ENCODE measurements at regions not wholly inside any gene's neighbourhood (a gene's known extent, or its start where the extent isn't known, plus 50 kb on each side); places are given as distances from the start of the nearest gene placed in this dataset.

- Histone ChIP-seq H3K9me3 (ENCODE audit: control insufficient read depth in 2 of 2, low read length in 2 of 2) (no peaks in the 10 kb centered on the region), H3K36me3 (ENCODE audit: control insufficient read depth in 2 of 2, insufficient read depth in 2 of 2, low read length in 2 of 2) (no peaks in the 10 kb centered on the region), H3K4me3 (ENCODE audit: low read length in 2 of 2) (no peak overlapping the region), H3K27me3 (ENCODE audit: control insufficient read depth in 2 of 2, insufficient read depth in 2 of 2, low read length in 2 of 2) (no peaks in the 10 kb centered on the region), H3K27ac (ENCODE audit: low read depth in 2 of 2, low read length in 2 of 2) (no peak overlapping the region), H3K9ac (ENCODE audit: low read depth in 1 of 2, low read length in 2 of 2) (no peak overlapping the region), H3K4me1 (ENCODE audit: control insufficient read depth in 2 of 2, insufficient read depth in 2 of 2, low read length in 2 of 2) (no peaks in the 10 kb centered on the region)
Observed at GRCh38 chr10:20995123-20995987, 98.2 kb upstream of the NEBL start.

- Histone ChIP-seq H3K9me3 (ENCODE audit: control insufficient read depth in 2 of 2, low read length in 2 of 2) (no peaks in the 10 kb centered on the region), H3K27ac (ENCODE audit: low read depth in 2 of 2, low read length in 2 of 2) (no peak overlapping the region), H3K4me1 (ENCODE audit: control insufficient read depth in 2 of 2, insufficient read depth in 2 of 2, low read length in 2 of 2) (no peaks in the 10 kb centered on the region), H3K36me3 (ENCODE audit: control insufficient read depth in 2 of 2, insufficient read depth in 2 of 2, low read length in 2 of 2) (no peaks in the 10 kb centered on the region), H3K4me3 (ENCODE audit: low read length in 2 of 2) (no peak overlapping the region), H3K9ac (ENCODE audit: low read depth in 1 of 2, low read length in 2 of 2) (no peak overlapping the region), H3K27me3 (ENCODE audit: control insufficient read depth in 2 of 2, insufficient read depth in 2 of 2, low read length in 2 of 2) (no peaks in the 10 kb centered on the region)
Observed at GRCh38 chr10:20993830-20994527, 96.9 kb upstream of the NEBL start.

- Histone ChIP-seq H3K27ac (ENCODE audit: low read depth in 2 of 2, low read length in 2 of 2) (no peak overlapping the region), H3K9ac (ENCODE audit: low read depth in 1 of 2, low read length in 2 of 2) (no peak overlapping the region), H3K36me3 (ENCODE audit: control insufficient read depth in 2 of 2, insufficient read depth in 2 of 2, low read length in 2 of 2) (no peaks in the 10 kb centered on the region), H3K4me1 (ENCODE audit: control insufficient read depth in 2 of 2, insufficient read depth in 2 of 2, low read length in 2 of 2) (no peaks in the 10 kb centered on the region), H3K4me3 (ENCODE audit: low read length in 2 of 2) (no peak overlapping the region), H3K9me3 (ENCODE audit: control insufficient read depth in 2 of 2, low read length in 2 of 2) (no peaks in the 10 kb centered on the region), H3K27me3 (ENCODE audit: control insufficient read depth in 2 of 2, insufficient read depth in 2 of 2, low read length in 2 of 2) (no peaks in the 10 kb centered on the region)
Observed at GRCh38 chr10:20993389-20993788, 96.3 kb upstream of the NEBL start.

GRCh38 chr10:20991526-20991925 lies 94.4 kb upstream of the NEBL start:
- H3K4me1 ChIP-seq (ENCODE audit: control insufficient read depth in 2 of 2, insufficient read depth in 2 of 2, low read length in 2 of 2), result no peaks in the 10 kb centered on the region
- no peaks in the 10 kb centered on the region for H3K9me3 ChIP-seq (ENCODE audit: control insufficient read depth in 2 of 2, low read length in 2 of 2)
- H3K27me3 ChIP-seq (ENCODE audit: control insufficient read depth in 2 of 2, insufficient read depth in 2 of 2, low read length in 2 of 2), result no peaks in the 10 kb centered on the region
- no peaks in the 10 kb centered on the region for H3K36me3 ChIP-seq (ENCODE audit: control insufficient read depth in 2 of 2, insufficient read depth in 2 of 2, low read length in 2 of 2)
- H3K9ac ChIP-seq (ENCODE audit: low read depth in 1 of 2, low read length in 2 of 2), result no peak overlapping the region
- H3K4me3 ChIP-seq (ENCODE audit: low read length in 2 of 2), result no peak overlapping the region
- H3K27ac ChIP-seq (ENCODE audit: low read depth in 2 of 2, low read length in 2 of 2), result no peak overlapping the region

GRCh38 chr10:20990604-20991003 lies 93.5 kb upstream of the NEBL start:
- no peak overlapping the region for H3K9ac ChIP-seq (ENCODE audit: low read depth in 1 of 2, low read length in 2 of 2)
- H3K27me3 ChIP-seq (ENCODE audit: control insufficient read depth in 2 of 2, insufficient read depth in 2 of 2, low read length in 2 of 2), result no peaks in the 10 kb centered on the region
- H3K4me1 ChIP-seq (ENCODE audit: control insufficient read depth in 2 of 2, insufficient read depth in 2 of 2, low read length in 2 of 2), result no peaks in the 10 kb centered on the region
- no peaks in the 10 kb centered on the region for H3K9me3 ChIP-seq (ENCODE audit: control insufficient read depth in 2 of 2, low read length in 2 of 2)
- no peak overlapping the region for H3K4me3 ChIP-seq (ENCODE audit: low read length in 2 of 2)
- H3K36me3 ChIP-seq (ENCODE audit: control insufficient read depth in 2 of 2, insufficient read depth in 2 of 2, low read length in 2 of 2), result no peaks in the 10 kb centered on the region
- H3K27ac ChIP-seq (ENCODE audit: low read depth in 2 of 2, low read length in 2 of 2), result no peak overlapping the region

- Histone ChIP-seq H3K9me3 (ENCODE audit: control insufficient read depth in 2 of 2, low read length in 2 of 2) (no peaks in the 10 kb centered on the region), H3K4me1 (ENCODE audit: control insufficient read depth in 2 of 2, insufficient read depth in 2 of 2, low read length in 2 of 2) (no peaks in the 10 kb centered on the region), H3K9ac (ENCODE audit: low read depth in 1 of 2, low read length in 2 of 2) (no peak overlapping the region), H3K27ac (ENCODE audit: low read depth in 2 of 2, low read length in 2 of 2) (no peak overlapping the region), H3K27me3 (ENCODE audit: control insufficient read depth in 2 of 2, insufficient read depth in 2 of 2, low read length in 2 of 2) (no peaks in the 10 kb centered on the region), H3K36me3 (ENCODE audit: control insufficient read depth in 2 of 2, insufficient read depth in 2 of 2, low read length in 2 of 2) (no peaks in the 10 kb centered on the region), H3K4me3 (ENCODE audit: low read length in 2 of 2) (no peak overlapping the region)
Observed at GRCh38 chr10:20988357-20988983, 91.4 kb upstream of the NEBL start.

GRCh38 chr10:20986049-20986448 lies 88.9 kb upstream of the NEBL start:
- H3K36me3 ChIP-seq (ENCODE audit: control insufficient read depth in 2 of 2, insufficient read depth in 2 of 2, low read length in 2 of 2), result no peaks in the 10 kb centered on the region
- H3K9me3 ChIP-seq (ENCODE audit: control insufficient read depth in 2 of 2, low read length in 2 of 2), result no peaks in the 10 kb centered on the region
- no peak overlapping the region for H3K27ac ChIP-seq (ENCODE audit: low read depth in 2 of 2, low read length in 2 of 2)

GRCh38 chr10:20984662-20985061 lies 87.6 kb upstream of the NEBL start:
- Histone ChIP-seq H3K9ac (ENCODE audit: low read depth in 1 of 2, low read length in 2 of 2) (no peak overlapping the region), H3K4me3 (ENCODE audit: low read length in 2 of 2) (no peak overlapping the region), H3K9me3 (ENCODE audit: control insufficient read depth in 2 of 2, low read length in 2 of 2) (no peaks in the 10 kb centered on the region), H3K36me3 (ENCODE audit: control insufficient read depth in 2 of 2, insufficient read depth in 2 of 2, low read length in 2 of 2) (no peaks in the 10 kb centered on the region), H3K27ac (ENCODE audit: low read depth in 2 of 2, low read length in 2 of 2) (no peak overlapping the region), H3K4me1 (ENCODE audit: control insufficient read depth in 2 of 2, insufficient read depth in 2 of 2, low read length in 2 of 2) (no peaks in the 10 kb centered on the region), H3K27me3 (ENCODE audit: control insufficient read depth in 2 of 2, insufficient read depth in 2 of 2, low read length in 2 of 2) (no peaks in the 10 kb centered on the region)

More at GRCh38 chr10:20986049-20986448, 88.9 kb upstream of the NEBL start:
- H3K9ac ChIP-seq (ENCODE audit: low read depth in 1 of 2, low read length in 2 of 2), result no peak overlapping the region
- no peak overlapping the region for H3K4me3 ChIP-seq (ENCODE audit: low read length in 2 of 2)
- H3K4me1 ChIP-seq (ENCODE audit: control insufficient read depth in 2 of 2, insufficient read depth in 2 of 2, low read length in 2 of 2), result no peaks in the 10 kb centered on the region
- H3K27me3 ChIP-seq (ENCODE audit: control insufficient read depth in 2 of 2, insufficient read depth in 2 of 2, low read length in 2 of 2), result no peaks in the 10 kb centered on the region

- no peak overlapping the region for H3K9ac ChIP-seq (ENCODE audit: low read depth in 1 of 2, low read length in 2 of 2)
- no peaks in the 10 kb centered on the region for H3K9me3 ChIP-seq (ENCODE audit: control insufficient read depth in 2 of 2, low read length in 2 of 2)
- no peak overlapping the region for H3K27ac ChIP-seq (ENCODE audit: low read depth in 2 of 2, low read length in 2 of 2)
Observed at GRCh38 chr10:20981419-20981953, 84.4 kb upstream of the NEBL start.

GRCh38 chr10:20978617-20979016 lies 81.5 kb upstream of the NEBL start:
- Histone ChIP-seq H3K27ac (ENCODE audit: low read depth in 2 of 2, low read length in 2 of 2) (no peak overlapping the region), H3K9me3 (ENCODE audit: control insufficient read depth in 2 of 2, low read length in 2 of 2) (no peaks in the 10 kb centered on the region), H3K27me3 (ENCODE audit: control insufficient read depth in 2 of 2, insufficient read depth in 2 of 2, low read length in 2 of 2) (no peaks in the 10 kb centered on the region), H3K9ac (ENCODE audit: low read depth in 1 of 2, low read length in 2 of 2) (no peak overlapping the region), H3K4me3 (ENCODE audit: low read length in 2 of 2) (no peak overlapping the region), H3K4me1 (ENCODE audit: control insufficient read depth in 2 of 2, insufficient read depth in 2 of 2, low read length in 2 of 2) (no peaks in the 10 kb centered on the region), H3K36me3 (ENCODE audit: control insufficient read depth in 2 of 2, insufficient read depth in 2 of 2, low read length in 2 of 2) (no peaks in the 10 kb centered on the region)

More at GRCh38 chr10:20981419-20981953, 84.4 kb upstream of the NEBL start:
- no peaks in the 10 kb centered on the region for H3K36me3 ChIP-seq (ENCODE audit: control insufficient read depth in 2 of 2, insufficient read depth in 2 of 2, low read length in 2 of 2)
- no peaks in the 10 kb centered on the region for H3K27me3 ChIP-seq (ENCODE audit: control insufficient read depth in 2 of 2, insufficient read depth in 2 of 2, low read length in 2 of 2)
- no peaks in the 10 kb centered on the region for H3K4me1 ChIP-seq (ENCODE audit: control insufficient read depth in 2 of 2, insufficient read depth in 2 of 2, low read length in 2 of 2)
- no peak overlapping the region for H3K4me3 ChIP-seq (ENCODE audit: low read length in 2 of 2)

Data from mucosa of rectum (tissue), 2 donors.